Stimulated activated CD4-positive, alpha-beta T cell treated with anti-CD3 and anti-CD28 coated beads, Interleukin-1b, Interleukin-23, amount 100 ng/mL, for 4 hours (primary cell): ENCODE measurements at regions not wholly inside any gene's neighbourhood (a gene's known extent, or its start where the extent isn't known, plus 50 kb on each side); places are given as distances from the start of the nearest gene placed in this dataset.

Experiments
- DNase-seq, 2 donors: peaks; one replicate each; pipeline ENCODE4 v3.0.0-alpha.2; 2020; ENCODE audit warnings: low read depth in 2 of 2

- no peak for DNase-seq
Measured at GRCh38 chr2:14517731-14518130, 114.8 kb upstream of the LRATD1 start.

- DNase-seq = no peak
Measured at GRCh38 chr2:14520385-14520945, 112.1 kb upstream of the LRATD1 start.

GRCh38 chr2:14524041-14524802 lies 108.3 kb upstream of the LRATD1 start:
- DNase-seq = no peak

GRCh38 chr2:14524803-14525080 lies 107.8 kb upstream of the LRATD1 start:
- DNase-seq = no peak

GRCh38 chr2:14530506-14530905 lies 102.0 kb upstream of the LRATD1 start:
- DNase-seq = no peak

- no peak for DNase-seq
Measured at GRCh38 chr2:14533131-14533757, 99.3 kb upstream of the LRATD1 start.

GRCh38 chr2:14535156-14535555 lies 97.4 kb upstream of the LRATD1 start:
- DNase-seq = no peak

- no peak for DNase-seq
Measured at GRCh38 chr2:14536976-14537375, 95.5 kb upstream of the LRATD1 start.

GRCh38 chr2:14540015-14540414 lies 92.5 kb upstream of the LRATD1 start:
- DNase-seq = no peak

GRCh38 chr2:14543284-14543683 lies 89.2 kb upstream of the LRATD1 start:
- DNase-seq = no peak

GRCh38 chr2:14544247-14544646 lies 88.3 kb upstream of the LRATD1 start:
- DNase-seq = no peak

- no peak for DNase-seq
Measured at GRCh38 chr2:14547830-14548229, 84.7 kb upstream of the LRATD1 start.

GRCh38 chr2:14550658-14551057 lies 81.9 kb upstream of the LRATD1 start:
- no peak for DNase-seq

GRCh38 chr2:14551069-14551468 lies 81.4 kb upstream of the LRATD1 start:
- DNase-seq = no peak

GRCh38 chr2:14552286-14552685 lies 80.2 kb upstream of the LRATD1 start:
- no peak for DNase-seq

- no peak for DNase-seq
Measured at GRCh38 chr2:14552818-14553217, 79.7 kb upstream of the LRATD1 start.

- no peak for DNase-seq
Measured at GRCh38 chr2:14554849-14555545, 77.5 kb upstream of the LRATD1 start.

GRCh38 chr2:14557111-14557510 lies 75.4 kb upstream of the LRATD1 start:
- DNase-seq = no peak

GRCh38 chr2:14557916-14558315 lies 74.6 kb upstream of the LRATD1 start:
- DNase-seq = no peak

GRCh38 chr2:14558335-14558919 lies 74.1 kb upstream of the LRATD1 start:
- DNase-seq = no peak

- no peak for DNase-seq
Measured at GRCh38 chr2:14560716-14561115, 71.8 kb upstream of the LRATD1 start.

- DNase-seq = no peak
Measured at GRCh38 chr2:14563324-14563723, 69.2 kb upstream of the LRATD1 start.

GRCh38 chr2:14565666-14566065 lies 66.9 kb upstream of the LRATD1 start:
- no peak for DNase-seq
